NB4 (cell line): ENCODE measurements at regions not wholly inside any gene's neighbourhood (a gene's known extent, or its start where the extent isn't known, plus 50 kb on each side); places are given as distances from the start of the nearest gene placed in this dataset.

ENCODE experiments used
- CTCF ChIP-seq: IDR thresholded peaks from one replicate; pipeline ENCODE4 v1.5.1; 2012; ENCODE audit warnings: low read depth, low read length
- MYC ChIP-seq: IDR thresholded peaks from 2 replicates; pipeline ENCODE4 v1.6.1; 2011; ENCODE audit warnings: low read depth, low read length
- POLR2A ChIP-seq: IDR thresholded peaks from 2 replicates; pipeline ENCODE4 v1.6.1; 2011; ENCODE audit warnings: mild to moderate bottlenecking; ENCODE audit not compliant: insufficient read length; ENCODE audit errors: extremely low read depth
- TF ChIP-seq, protein P1 (sequence below): IDR thresholded peaks from 2 replicates; pipeline ENCODE4 v1.6.1; 2011; ENCODE audit warnings: low read depth, low read length

DNA sequence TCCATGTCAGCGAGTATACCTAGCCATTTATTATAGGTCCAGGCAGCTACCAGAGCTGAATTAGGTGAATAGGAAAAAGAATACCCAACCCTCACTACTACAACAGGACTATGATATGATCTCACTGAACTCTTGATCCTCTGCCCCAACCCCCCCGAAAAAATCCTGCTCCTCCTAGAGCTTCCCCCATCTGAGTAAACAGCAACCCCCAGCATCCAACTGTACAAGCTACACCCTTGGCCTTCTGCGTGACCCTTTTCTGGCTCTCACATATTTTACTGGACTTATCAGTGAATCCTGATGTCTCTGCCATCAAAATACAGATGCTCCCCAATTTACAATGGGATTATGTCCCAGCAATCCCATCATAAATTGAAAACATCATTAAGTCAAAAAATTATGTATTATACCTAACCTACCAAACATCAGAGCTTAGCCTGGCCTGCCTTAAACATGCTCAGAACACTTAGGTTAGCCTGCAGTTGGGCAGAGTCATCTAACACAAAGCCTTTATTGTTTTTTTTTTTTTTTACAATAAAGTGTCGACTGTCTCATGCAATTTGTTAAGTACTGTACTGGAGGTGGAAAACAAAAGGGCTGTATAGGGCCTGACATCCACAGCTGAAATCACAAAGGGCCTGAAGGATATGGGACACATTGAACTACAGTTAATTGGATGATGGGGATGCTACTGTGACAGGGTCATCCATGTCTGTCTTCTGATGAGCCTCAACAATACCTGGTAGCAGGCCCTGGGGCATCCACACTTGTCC, 128.9 kb upstream of the ERCC6L2 start:
- TF ChIP-seq CTCF (no peak), POLR2A (no peak), MYC (no peak)
- TF ChIP-seq, protein P1, sequence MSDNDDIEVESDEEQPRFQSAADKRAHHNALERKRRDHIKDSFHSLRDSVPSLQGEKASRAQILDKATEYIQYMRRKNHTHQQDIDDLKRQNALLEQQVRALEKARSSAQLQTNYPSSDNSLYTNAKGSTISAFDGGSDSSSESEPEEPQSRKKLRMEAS: no peak
